ENCODE measurements at regions not wholly inside any gene's neighbourhood (a gene's known extent, or its start where the extent isn't known, plus 50 kb on each side); places are given as distances from the start of the nearest gene placed in this dataset.
"Not testable (repeated sequence)": the region's sequence is repeated elsewhere in the genome, so short reads cannot be mapped to it uniquely, and the experiment has no call there.

DNA sequence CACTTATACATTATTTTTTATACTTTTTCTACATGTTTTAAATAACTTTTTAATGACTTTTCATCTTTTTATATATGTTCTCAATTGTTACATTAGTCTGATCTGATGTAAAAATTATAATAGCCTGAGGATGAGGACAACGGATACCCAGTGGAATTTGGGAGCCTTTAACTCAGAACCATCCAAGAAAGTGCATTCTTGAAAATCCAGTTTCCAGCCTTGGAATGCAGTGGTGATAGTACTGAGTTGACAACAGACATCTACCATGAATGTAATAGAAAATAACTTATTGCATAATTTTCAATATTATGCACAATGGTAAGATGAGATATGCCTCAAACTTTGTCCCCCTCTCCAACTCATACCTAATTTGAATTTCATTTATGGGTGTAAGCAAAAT is 120.7 kb upstream of the ZC3H15 start:
- ChIA-PET CTCF (no interaction called here), POLR2A (no interaction called here)
- H3K4me1 ChIP-seq (ENCODE audit: control insufficient read depth in 2 of 2, insufficient read depth in 2 of 2, low read length in 2 of 2), result no peaks in the 10 kb centered on the region
- Mint-ChIP-seq H3K4me3 (no peak overlapping the region), H3K9me3 (peaks cover 1 to 17% (median 4%) of the 10 kb centered on the region in 11 donors), H3K4me1 (peaks cover 0 to 1% (median 0%) of the 10 kb centered on the region in 7 donors), H3K27me3 (no peaks in the 10 kb centered on the region), H3K36me3 (peaks cover 0 to 44% (median 32%) of the 10 kb centered on the region in 5 donors), H3K27ac (no peak overlapping the region)
- H3K36me3 ChIP-seq (ENCODE audit: control insufficient read depth in 2 of 3, insufficient read depth in 3 of 3, low read length in 3 of 3), result no peaks in the 10 kb centered on the region
- no peak overlapping the region for H3K4me3 ChIP-seq (ENCODE audit: low read length)
- no peaks in the 10 kb centered on the region for H3K27me3 ChIP-seq (ENCODE audit: control insufficient read depth in 2 of 2, insufficient read depth in 2 of 2, low read length in 2 of 2)
- intact Hi-C loops (cut with micrococcal nuclease), result no loop called here
- no peak overlapping the region for H3K27ac ChIP-seq (ENCODE audit: low read depth, low read length)
- ATAC-seq (no peak), DNase-seq (no peak)
- no peaks in the 10 kb centered on the region for H3K9me3 ChIP-seq (ENCODE audit: control insufficient read depth in 2 of 3, low read length in 3 of 3)

DNA sequence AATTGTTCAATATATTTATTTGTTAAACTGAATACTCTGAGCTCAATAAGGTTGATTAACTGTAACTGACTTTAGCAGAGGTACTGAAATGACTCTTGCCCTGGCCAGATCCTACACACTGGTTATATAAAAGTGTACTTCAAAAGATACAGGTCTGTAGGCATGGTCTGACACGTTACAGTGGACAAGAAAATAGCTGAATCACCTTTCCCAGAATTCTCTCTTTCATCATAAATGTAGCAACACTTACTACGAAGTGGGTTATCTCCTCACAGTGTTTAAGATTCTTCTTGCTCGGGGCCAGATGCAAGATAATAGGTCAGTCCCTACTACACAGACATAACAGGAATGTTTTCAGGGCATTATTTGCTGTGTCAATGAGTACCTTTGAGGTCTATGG is 107.0 kb upstream of the ZC3H15 start:
- no peaks in the 10 kb centered on the region for H3K4me1 Mint-ChIP-seq
- peaks cover 0 to 4% (median 0%) of the 10 kb centered on the region in 3 experiments for H3K9me3 ChIP-seq (ENCODE audit: control insufficient read depth in 2 of 3, low read length in 3 of 3)

DNA sequence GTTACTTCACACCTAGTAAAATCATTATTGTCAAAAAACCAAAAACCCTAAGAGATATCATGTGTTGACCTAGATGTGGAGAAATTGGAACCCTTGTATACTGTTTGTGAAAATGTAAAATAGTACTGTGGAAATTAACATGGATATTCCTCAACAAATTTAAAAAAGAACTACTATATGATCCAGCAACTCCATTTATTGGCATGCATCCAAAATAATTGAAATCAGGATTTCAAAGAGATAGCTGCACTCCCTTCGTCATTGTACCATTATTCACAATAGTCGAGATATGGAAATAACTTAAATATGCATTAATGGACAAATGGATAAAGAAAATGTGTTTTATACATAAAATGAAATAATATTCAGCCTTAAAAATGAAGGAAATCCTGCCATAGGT is 105.3 kb upstream of the ZC3H15 start:
- Histone ChIP-seq H3K4me1 (ENCODE audit: control insufficient read depth in 2 of 2, insufficient read depth in 2 of 2, low read length in 2 of 2) (no peaks in the 10 kb centered on the region), H3K36me3 (ENCODE audit: control insufficient read depth in 2 of 3, insufficient read depth in 3 of 3, low read length in 3 of 3) (no peaks in the 10 kb centered on the region), H3K27me3 (ENCODE audit: control insufficient read depth in 2 of 2, insufficient read depth in 2 of 2, low read length in 2 of 2) (no peaks in the 10 kb centered on the region), H3K27ac (ENCODE audit: low read depth, low read length) (no peak overlapping the region), H3K9me3 (ENCODE audit: control insufficient read depth in 2 of 3, low read length in 3 of 3) (peaks cover 0 to 12% (median under 1%) of the 10 kb centered on the region in 3 experiments), H3K4me3 (ENCODE audit: low read length) (no peak overlapping the region)
- Mint-ChIP-seq H3K27me3 (no peaks in the 10 kb centered on the region), H3K9me3 (peaks cover 4 to 64% (median 25%) of the 10 kb centered on the region in 11 donors), H3K36me3 (peaks cover 0 to 72% (median 65%) of the 10 kb centered on the region in 5 donors), H3K4me3 (no peak overlapping the region), H3K27ac (no peak overlapping the region), H3K4me1 (no peaks in the 10 kb centered on the region)
- CTCF ChIA-PET, result no interaction called here
- ATAC-seq, result no peak
- DNase-seq, result no peak
- intact Hi-C loops (cut with micrococcal nuclease), result no loop called here
- POLR2A ChIA-PET, result no interaction called here

More for the DNA sequence above, 107.0 kb upstream of the ZC3H15 start:
- H3K36me3 Mint-ChIP-seq, result peaks cover 0 to 70% (median 62%) of the 10 kb centered on the region in 5 donors
- no peak overlapping the region for H3K4me3 Mint-ChIP-seq
- ChIA-PET CTCF (no interaction called here), POLR2A (no interaction called here)
- ATAC-seq, result no peak
- Histone ChIP-seq H3K27me3 (ENCODE audit: control insufficient read depth in 2 of 2, insufficient read depth in 2 of 2, low read length in 2 of 2) (no peaks in the 10 kb centered on the region), H3K4me1 (ENCODE audit: control insufficient read depth in 2 of 2, insufficient read depth in 2 of 2, low read length in 2 of 2) (no peaks in the 10 kb centered on the region), H3K4me3 (ENCODE audit: low read length) (no peak overlapping the region), H3K36me3 (ENCODE audit: control insufficient read depth in 2 of 3, insufficient read depth in 3 of 3, low read length in 3 of 3) (no peaks in the 10 kb centered on the region), H3K27ac (ENCODE audit: low read depth, low read length) (no peak overlapping the region)
- H3K27ac Mint-ChIP-seq, result no peak overlapping the region
- peaks cover 3 to 69% (median 19%) of the 10 kb centered on the region in 11 donors for H3K9me3 Mint-ChIP-seq
- DNase-seq, result no peak
- intact Hi-C loops (cut with micrococcal nuclease), result no loop called here
- H3K27me3 Mint-ChIP-seq, result no peaks in the 10 kb centered on the region

DNA sequence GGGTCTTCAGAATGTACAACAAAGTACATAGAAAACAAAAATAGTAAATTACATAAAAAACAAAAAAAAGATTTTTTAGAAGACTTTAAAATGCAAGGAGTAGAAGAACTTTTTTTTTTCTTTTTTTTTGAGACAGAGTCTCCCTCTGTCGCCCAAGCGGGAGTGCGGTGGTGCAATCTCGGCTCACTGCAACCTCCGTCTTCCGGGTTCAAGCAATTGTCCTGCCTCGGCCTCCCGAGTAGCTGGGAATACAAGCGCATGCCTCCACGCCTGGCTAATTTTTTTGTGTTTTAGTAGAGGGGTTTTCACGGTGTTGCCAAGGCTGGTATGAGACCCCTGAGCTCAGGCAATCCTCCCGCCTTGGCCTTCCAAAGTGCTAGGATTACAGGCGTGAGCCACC is 104.5 kb upstream of the ZC3H15 start:
- intact Hi-C loops (cut with micrococcal nuclease), result no loop called here
- peaks cover 7 to 66% (median 25%) of the 10 kb centered on the region in 11 donors for H3K9me3 Mint-ChIP-seq

DNA sequence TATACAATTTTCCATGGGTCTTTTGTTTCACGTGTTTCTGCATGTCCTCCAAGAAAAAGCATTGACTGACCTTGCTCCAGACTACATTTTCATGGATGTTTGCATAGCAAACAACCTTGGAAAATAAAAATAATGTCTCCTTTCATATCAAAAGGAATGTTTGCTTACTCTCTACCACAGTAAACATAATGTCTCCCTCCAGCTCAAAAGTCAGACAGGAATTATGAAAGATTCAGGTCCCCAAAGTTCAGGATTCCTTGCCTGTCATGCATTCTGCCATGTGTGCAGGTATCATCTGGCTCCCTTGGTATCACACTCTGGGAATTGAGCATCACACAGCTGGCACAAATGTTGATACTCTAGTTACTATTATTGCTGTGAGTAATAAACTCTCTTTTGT is 103.1 kb upstream of the ZC3H15 start:
- H3K4me3 ChIP-seq (ENCODE audit: low read length), result no peak overlapping the region

More for the DNA sequence above, 104.5 kb upstream of the ZC3H15 start:
- ChIA-PET CTCF (no interaction called here), POLR2A (no interaction called here)
- Histone ChIP-seq H3K4me3 (ENCODE audit: low read length) (no peak overlapping the region), H3K27me3 (ENCODE audit: control insufficient read depth in 2 of 2, insufficient read depth in 2 of 2, low read length in 2 of 2) (no peaks in the 10 kb centered on the region), H3K36me3 (ENCODE audit: control insufficient read depth in 2 of 3, insufficient read depth in 3 of 3, low read length in 3 of 3) (no peaks in the 10 kb centered on the region), H3K27ac (ENCODE audit: low read depth, low read length) (no peak overlapping the region), H3K4me1 (ENCODE audit: control insufficient read depth in 2 of 2, insufficient read depth in 2 of 2, low read length in 2 of 2) (no peaks in the 10 kb centered on the region), H3K9me3 (ENCODE audit: control insufficient read depth in 2 of 3, low read length in 3 of 3) (peaks cover 0 to 16% (median 8%) of the 10 kb centered on the region in 3 experiments)
- no peak for ATAC-seq
- DNase-seq, result no peak
- Mint-ChIP-seq H3K27me3 (no peaks in the 10 kb centered on the region), H3K27ac (no peak overlapping the region), H3K4me3 (no peak overlapping the region), H3K36me3 (peaks cover 0 to 77% (median 70%) of the 10 kb centered on the region in 5 donors), H3K4me1 (no peaks in the 10 kb centered on the region)

DNA sequence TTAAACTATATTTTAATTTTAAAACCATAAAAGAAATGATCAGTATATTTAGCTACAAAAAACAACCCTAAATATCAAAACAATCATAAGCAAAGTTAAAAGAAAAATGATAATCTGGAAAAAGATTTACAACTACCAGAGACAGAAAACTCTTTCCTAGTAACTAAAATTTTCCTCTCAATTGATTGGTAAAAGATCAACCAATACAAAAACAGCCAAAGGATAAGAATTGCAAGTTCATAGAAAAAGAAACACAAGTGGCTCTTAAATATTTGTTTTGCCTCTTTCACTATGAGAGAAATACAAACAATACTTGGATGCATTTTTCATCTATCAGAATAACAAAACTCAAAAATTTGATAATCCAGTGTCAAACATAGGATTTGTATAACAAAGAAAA is 101.8 kb upstream of the ZC3H15 start:
- ChIA-PET POLR2A (no interaction called here), CTCF (no interaction called here)
- no peaks in the 10 kb centered on the region for H3K27me3 Mint-ChIP-seq
- Histone ChIP-seq H3K27ac (ENCODE audit: low read depth, low read length) (no peak overlapping the region), H3K27me3 (ENCODE audit: control insufficient read depth in 2 of 2, insufficient read depth in 2 of 2, low read length in 2 of 2) (no peaks in the 10 kb centered on the region), H3K4me1 (ENCODE audit: control insufficient read depth in 2 of 2, insufficient read depth in 2 of 2, low read length in 2 of 2) (no peaks in the 10 kb centered on the region), H3K9me3 (ENCODE audit: control insufficient read depth in 2 of 3, low read length in 3 of 3) (peaks cover 0 to 17% (median 8%) of the 10 kb centered on the region in 3 experiments), H3K4me3 (ENCODE audit: low read length) (no peak overlapping the region), H3K36me3 (ENCODE audit: control insufficient read depth in 2 of 3, insufficient read depth in 3 of 3, low read length in 3 of 3) (no peaks in the 10 kb centered on the region)
- no peak overlapping the region for H3K27ac Mint-ChIP-seq
- H3K4me1 Mint-ChIP-seq, result no peaks in the 10 kb centered on the region
- no peak for DNase-seq
- intact Hi-C loops (cut with micrococcal nuclease), result no loop called here
- peaks cover 0 to 76% (median 62%) of the 10 kb centered on the region in 5 donors for H3K36me3 Mint-ChIP-seq
- no peak overlapping the region for H3K4me3 Mint-ChIP-seq
- H3K9me3 Mint-ChIP-seq, result peaks cover 8 to 64% (median 28%) of the 10 kb centered on the region in 11 donors
- ATAC-seq, result no peak

More for the DNA sequence above, 103.1 kb upstream of the ZC3H15 start:
- H3K27ac ChIP-seq (ENCODE audit: low read depth, low read length), result no peak overlapping the region
- Mint-ChIP-seq H3K36me3 (peaks cover 0 to 77% (median 69%) of the 10 kb centered on the region in 5 donors), H3K9me3 (peaks cover 8 to 63% (median 23%) of the 10 kb centered on the region in 11 donors), H3K4me1 (no peaks in the 10 kb centered on the region), H3K27me3 (no peaks in the 10 kb centered on the region), H3K27ac (no peak overlapping the region), H3K4me3 (no peak overlapping the region)
- H3K9me3 ChIP-seq (ENCODE audit: control insufficient read depth in 2 of 3, low read length in 3 of 3), result peaks cover 0 to 17% (median 8%) of the 10 kb centered on the region in 3 experiments
- no peaks in the 10 kb centered on the region for H3K27me3 ChIP-seq (ENCODE audit: control insufficient read depth in 2 of 2, insufficient read depth in 2 of 2, low read length in 2 of 2)
- ChIA-PET CTCF (no interaction called here), POLR2A (no interaction called here)
- no peak for DNase-seq
- H3K4me1 ChIP-seq (ENCODE audit: control insufficient read depth in 2 of 2, insufficient read depth in 2 of 2, low read length in 2 of 2), result no peaks in the 10 kb centered on the region
- no peaks in the 10 kb centered on the region for H3K36me3 ChIP-seq (ENCODE audit: control insufficient read depth in 2 of 3, insufficient read depth in 3 of 3, low read length in 3 of 3)
- intact Hi-C loops (cut with micrococcal nuclease), result no loop called here
- ATAC-seq, result no peak

DNA sequence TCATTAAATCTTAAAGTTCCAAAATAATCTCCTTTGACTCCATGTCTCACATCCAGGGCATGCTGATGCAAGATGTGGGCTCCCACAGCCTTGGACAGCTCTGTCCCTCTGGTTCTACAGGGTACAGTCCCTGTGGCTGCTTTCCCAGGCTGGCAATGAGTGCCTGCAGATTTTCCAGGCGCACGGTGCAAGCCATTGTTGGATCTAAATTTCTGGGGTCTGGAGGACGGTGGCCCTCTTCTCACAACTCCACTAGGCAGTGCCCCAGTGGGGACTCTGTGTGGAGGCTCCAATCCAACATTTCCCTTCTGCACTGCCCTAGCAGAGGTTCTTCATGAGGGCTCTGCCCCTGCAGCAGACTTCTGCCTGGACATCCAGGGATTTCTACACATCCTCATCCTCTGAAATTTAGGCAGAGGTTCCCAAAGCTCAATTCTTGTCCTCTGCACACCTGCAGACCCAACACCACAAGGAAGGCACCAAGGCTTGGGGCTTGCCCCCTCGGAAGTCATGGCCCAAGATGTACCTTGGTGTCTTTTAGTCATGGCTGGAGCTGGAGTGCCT is 100.3 kb upstream of the ZC3H15 start:
- CTCF ChIA-PET; intact Hi-C loops (cut with micrococcal nuclease); H3K27me3 ChIP-seq (ENCODE audit: control insufficient read depth in 2 of 2, insufficient read depth in 2 of 2, low read length in 2 of 2); H3K4me3 Mint-ChIP-seq; ATAC-seq; H3K27me3 Mint-ChIP-seq; H3K27ac Mint-ChIP-seq; H3K4me1 Mint-ChIP-seq; H3K36me3 ChIP-seq (ENCODE audit: control insufficient read depth in 2 of 3, insufficient read depth in 3 of 3, low read length in 3 of 3); H3K4me3 ChIP-seq (ENCODE audit: low read length); DNase-seq; H3K4me1 ChIP-seq (ENCODE audit: control insufficient read depth in 2 of 2, insufficient read depth in 2 of 2, low read length in 2 of 2); H3K27ac ChIP-seq (ENCODE audit: low read depth, low read length); POLR2A ChIA-PET: not testable (repeated sequence)
- H3K9me3 ChIP-seq (ENCODE audit: control insufficient read depth in 2 of 3, low read length in 3 of 3), result peaks cover 0 to 22% (median 8%) of the 10 kb centered on the region in 3 experiments
- peaks cover 14 to 70% (median 39%) of the 10 kb centered on the region in 11 donors for H3K9me3 Mint-ChIP-seq
- H3K36me3 Mint-ChIP-seq, result peaks cover 0 to 74% (median 66%) of the 10 kb centered on the region in 5 donors

Measured in naive thymus-derived CD4-positive, alpha-beta T cell (primary cell).